ENCODE measurements at regions not wholly inside any gene's neighbourhood (a gene's known extent, or its start where the extent isn't known, plus 50 kb on each side); places are given as distances from the start of the nearest gene placed in this dataset.
A peak's percentile ranks its signal among the peaks of the same experiment; 100 is the strongest.

DNA sequence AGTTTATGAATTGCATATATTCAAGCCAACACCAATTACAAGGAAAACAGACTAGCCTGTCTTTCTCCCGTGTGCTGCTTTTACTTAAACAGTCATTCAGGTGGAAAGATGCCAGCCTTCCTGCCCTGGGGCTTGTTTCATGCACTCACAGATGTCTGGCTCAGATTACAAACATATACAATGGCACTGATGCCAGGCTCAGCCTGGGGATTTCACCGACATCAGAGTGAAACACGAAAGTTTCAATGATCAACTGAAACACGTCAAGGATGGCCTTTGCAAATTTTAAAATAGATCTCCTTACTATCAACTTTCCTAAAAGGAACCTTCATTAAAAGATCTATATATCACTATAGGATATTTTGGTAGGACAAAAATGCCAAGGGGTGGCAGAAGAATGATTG is 1576.5 kb downstream of the EFNA5 start:
- no peaks in the 10 kb centered on the region for H3K36me3 ChIP-seq (ENCODE audit: insufficient read depth, low read length)
- no peaks in the 10 kb centered on the region for H3K4me1 Mint-ChIP-seq (ENCODE audit: low read depth, unreplicated experiment)
- TF ChIP-seq EZH2 (IDR thresholded peaks at IDR 0.05; ENCODE audit: insufficient read depth, low read length), result no peak
- TF ChIP-seq, protein P1, sequence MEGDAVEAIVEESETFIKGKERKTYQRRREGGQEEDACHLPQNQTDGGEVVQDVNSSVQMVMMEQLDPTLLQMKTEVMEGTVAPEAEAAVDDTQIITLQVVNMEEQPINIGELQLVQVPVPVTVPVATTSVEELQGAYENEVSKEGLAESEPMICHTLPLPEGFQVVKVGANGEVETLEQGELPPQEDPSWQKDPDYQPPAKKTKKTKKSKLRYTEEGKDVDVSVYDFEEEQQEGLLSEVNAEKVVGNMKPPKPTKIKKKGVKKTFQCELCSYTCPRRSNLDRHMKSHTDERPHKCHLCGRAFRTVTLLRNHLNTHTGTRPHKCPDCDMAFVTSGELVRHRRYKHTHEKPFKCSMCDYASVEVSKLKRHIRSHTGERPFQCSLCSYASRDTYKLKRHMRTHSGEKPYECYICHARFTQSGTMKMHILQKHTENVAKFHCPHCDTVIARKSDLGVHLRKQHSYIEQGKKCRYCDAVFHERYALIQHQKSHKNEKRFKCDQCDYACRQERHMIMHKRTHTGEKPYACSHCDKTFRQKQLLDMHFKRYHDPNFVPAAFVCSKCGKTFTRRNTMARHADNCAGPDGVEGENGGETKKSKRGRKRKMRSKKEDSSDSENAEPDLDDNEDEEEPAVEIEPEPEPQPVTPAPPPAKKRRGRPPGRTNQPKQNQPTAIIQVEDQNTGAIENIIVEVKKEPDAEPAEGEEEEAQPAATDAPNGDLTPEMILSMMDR (IDR thresholded peaks at IDR 0.05; ENCODE audit: insufficient read depth, low read depth, low read length), result no peak
- no peak overlapping the region for H3K9ac ChIP-seq (ENCODE audit: low read length)
- H3K27ac ChIP-seq (ENCODE audit: low read depth, low read length), result no peak overlapping the region
- peak; percentile 29 for DNase-seq (ENCODE audit: low read depth)
- no peaks in the 10 kb centered on the region for H3K27me3 Mint-ChIP-seq (ENCODE audit: low read depth, unreplicated experiment)
- no peaks in the 10 kb centered on the region for H3K36me3 Mint-ChIP-seq (ENCODE audit: low read depth, unreplicated experiment)
- no peaks in the 10 kb centered on the region for H3K9me3 Mint-ChIP-seq (ENCODE audit: unreplicated experiment)
- H3K4me3 ChIP-seq (ENCODE audit: insufficient read depth, low read depth, low read length), result no peak overlapping the region
- H3K27ac Mint-ChIP-seq (ENCODE audit: unreplicated experiment), result no peak overlapping the region
- no peaks in the 10 kb centered on the region for H3K79me2 ChIP-seq (ENCODE audit: insufficient read depth, low read length)
- FAIRE-seq, result no peak
- H4K20me1 ChIP-seq (ENCODE audit: insufficient read depth, low read length), result no peaks in the 10 kb centered on the region
- no peaks in the 10 kb centered on the region for H3K9me3 ChIP-seq (ENCODE audit: insufficient read depth, low read depth, low read length)
- H3K27me3 ChIP-seq (ENCODE audit: insufficient read depth, low read length), result no peaks in the 10 kb centered on the region
- no peak overlapping the region for H3K4me2 ChIP-seq (ENCODE audit: low read length)
- H3K4me3 Mint-ChIP-seq (ENCODE audit: unreplicated experiment), result no peak overlapping the region
- no peaks in the 10 kb centered on the region for H3K4me1 ChIP-seq (ENCODE audit: insufficient read depth, low read length)
- no peak overlapping the region for H2AFZ ChIP-seq (ENCODE audit: low read depth, low read length)

DNA sequence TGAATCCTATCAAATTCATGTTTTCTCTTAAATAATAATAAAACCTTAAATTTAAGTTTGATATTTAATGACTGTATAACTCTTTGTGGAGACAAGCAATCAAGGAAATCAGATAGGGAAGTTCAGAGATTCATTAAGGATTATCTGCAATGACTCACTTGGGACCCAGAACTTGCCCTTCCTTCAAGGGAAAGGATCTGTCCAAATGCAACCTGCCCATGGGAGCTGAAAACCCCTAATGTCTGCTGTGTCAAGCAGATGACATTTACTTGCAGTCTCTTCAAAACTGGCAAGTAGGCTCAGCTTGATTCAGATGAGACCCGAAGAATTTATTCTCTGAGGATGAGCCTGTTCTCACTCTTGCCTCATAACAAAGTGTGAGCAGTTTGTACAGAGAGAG is 1577.6 kb downstream of the EFNA5 start:
- FAIRE-seq, result no peak
- Histone ChIP-seq H3K4me3 (ENCODE audit: insufficient read depth, low read depth, low read length) (no peak overlapping the region), H3K27me3 (ENCODE audit: insufficient read depth, low read length) (no peaks in the 10 kb centered on the region), H3K9me3 (ENCODE audit: insufficient read depth, low read depth, low read length) (no peaks in the 10 kb centered on the region), H3K4me1 (ENCODE audit: insufficient read depth, low read length) (no peaks in the 10 kb centered on the region), H3K4me2 (ENCODE audit: low read length) (no peak overlapping the region), H2AFZ (ENCODE audit: low read depth, low read length) (no peak overlapping the region), H3K36me3 (ENCODE audit: insufficient read depth, low read length) (no peaks in the 10 kb centered on the region), H3K79me2 (ENCODE audit: insufficient read depth, low read length) (no peaks in the 10 kb centered on the region), H3K9ac (ENCODE audit: low read length) (no peak overlapping the region), H4K20me1 (ENCODE audit: insufficient read depth, low read length) (no peaks in the 10 kb centered on the region), H3K27ac (ENCODE audit: low read depth, low read length) (no peak overlapping the region)
- no peaks in the 10 kb centered on the region for H3K27me3 Mint-ChIP-seq (ENCODE audit: low read depth, unreplicated experiment)
- no peaks in the 10 kb centered on the region for H3K4me1 Mint-ChIP-seq (ENCODE audit: low read depth, unreplicated experiment)
- TF ChIP-seq, protein P1 (IDR thresholded peaks at IDR 0.05; ENCODE audit: insufficient read depth, low read depth, low read length), result no peak
- TF ChIP-seq EZH2 (IDR thresholded peaks at IDR 0.05; ENCODE audit: insufficient read depth, low read length), result no peak
- no peaks in the 10 kb centered on the region for H3K36me3 Mint-ChIP-seq (ENCODE audit: low read depth, unreplicated experiment)
- H3K27ac Mint-ChIP-seq (ENCODE audit: unreplicated experiment), result no peak overlapping the region
- no peak for DNase-seq (ENCODE audit: low read depth)
- H3K4me3 Mint-ChIP-seq (ENCODE audit: unreplicated experiment), result no peak overlapping the region
- no peaks in the 10 kb centered on the region for H3K9me3 Mint-ChIP-seq (ENCODE audit: unreplicated experiment)

DNA sequence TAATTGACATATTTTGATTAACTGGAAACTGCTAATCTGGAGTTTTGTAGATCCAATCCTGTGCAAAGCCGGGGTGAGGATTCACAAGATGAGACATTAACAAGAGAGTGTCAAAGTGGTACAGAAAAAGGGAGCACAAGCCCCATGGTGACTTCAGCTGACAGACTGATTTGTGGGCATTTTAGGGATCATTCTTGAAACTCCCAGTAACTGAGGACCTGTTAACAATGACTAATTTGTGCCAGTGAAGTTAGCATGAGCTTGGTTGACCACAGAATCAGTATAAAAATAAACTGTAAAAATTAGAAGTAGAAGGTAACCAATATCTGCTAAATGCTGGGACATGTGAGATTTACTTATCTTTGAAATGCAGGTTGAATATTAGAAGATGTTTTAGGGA is 1578.3 kb downstream of the EFNA5 start:
- TF ChIP-seq EZH2 (IDR thresholded peaks at IDR 0.05; ENCODE audit: insufficient read depth, low read length), result no peak
- TF ChIP-seq, protein P1 (IDR thresholded peaks at IDR 0.05; ENCODE audit: insufficient read depth, low read depth, low read length), result no peak
- Histone ChIP-seq H3K27ac (ENCODE audit: low read depth, low read length) (no peak overlapping the region), H3K4me1 (ENCODE audit: insufficient read depth, low read length) (no peaks in the 10 kb centered on the region), H3K4me2 (ENCODE audit: low read length) (no peak overlapping the region), H3K9me3 (ENCODE audit: insufficient read depth, low read depth, low read length) (no peaks in the 10 kb centered on the region), H3K9ac (ENCODE audit: low read length) (no peak overlapping the region), H4K20me1 (ENCODE audit: insufficient read depth, low read length) (no peaks in the 10 kb centered on the region), H3K27me3 (ENCODE audit: insufficient read depth, low read length) (no peaks in the 10 kb centered on the region), H3K4me3 (ENCODE audit: insufficient read depth, low read depth, low read length) (no peak overlapping the region), H2AFZ (ENCODE audit: low read depth, low read length) (no peak overlapping the region), H3K36me3 (ENCODE audit: insufficient read depth, low read length) (no peaks in the 10 kb centered on the region), H3K79me2 (ENCODE audit: insufficient read depth, low read length) (no peaks in the 10 kb centered on the region)
- no peaks in the 10 kb centered on the region for H3K36me3 Mint-ChIP-seq (ENCODE audit: low read depth, unreplicated experiment)
- H3K27me3 Mint-ChIP-seq (ENCODE audit: low read depth, unreplicated experiment), result no peaks in the 10 kb centered on the region
- FAIRE-seq (no peak), DNase-seq (ENCODE audit: low read depth) (peak; percentile 13)
- no peak overlapping the region for H3K27ac Mint-ChIP-seq (ENCODE audit: unreplicated experiment)
- no peak overlapping the region for H3K4me3 Mint-ChIP-seq (ENCODE audit: unreplicated experiment)
- H3K9me3 Mint-ChIP-seq (ENCODE audit: unreplicated experiment), result no peaks in the 10 kb centered on the region
- no peaks in the 10 kb centered on the region for H3K4me1 Mint-ChIP-seq (ENCODE audit: low read depth, unreplicated experiment)

Data from astrocyte (in vitro differentiated cells and primary cell).